ENCODE measurements at regions not wholly inside any gene's neighbourhood (a gene's known extent, or its start where the extent isn't known, plus 50 kb on each side); places are given as distances from the start of the nearest gene placed in this dataset.

DNA sequence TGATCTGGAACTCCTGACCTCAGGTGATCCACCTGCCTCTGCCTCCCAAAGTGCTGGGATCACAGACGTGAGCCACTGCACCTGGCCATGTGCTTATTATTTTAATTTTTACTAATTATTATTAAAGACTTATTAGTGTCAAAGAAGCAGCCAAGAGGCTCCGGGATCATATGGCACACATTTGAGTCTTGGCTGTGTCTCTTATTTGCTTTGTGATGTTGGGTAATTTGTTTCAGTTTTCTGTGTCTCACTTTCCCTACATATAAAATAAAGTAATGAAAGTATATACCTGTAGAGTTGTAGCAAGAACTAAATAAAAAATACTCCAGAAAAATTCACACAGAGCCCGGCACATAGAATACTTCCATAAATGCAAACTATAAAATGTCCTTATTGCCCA lies 238.0 kb upstream of the TBL1XR1 start:
- no peak for TF ChIP-seq EP300 (IDR thresholded peaks at IDR 0.05)
- TF ChIP-seq, protein P1, sequence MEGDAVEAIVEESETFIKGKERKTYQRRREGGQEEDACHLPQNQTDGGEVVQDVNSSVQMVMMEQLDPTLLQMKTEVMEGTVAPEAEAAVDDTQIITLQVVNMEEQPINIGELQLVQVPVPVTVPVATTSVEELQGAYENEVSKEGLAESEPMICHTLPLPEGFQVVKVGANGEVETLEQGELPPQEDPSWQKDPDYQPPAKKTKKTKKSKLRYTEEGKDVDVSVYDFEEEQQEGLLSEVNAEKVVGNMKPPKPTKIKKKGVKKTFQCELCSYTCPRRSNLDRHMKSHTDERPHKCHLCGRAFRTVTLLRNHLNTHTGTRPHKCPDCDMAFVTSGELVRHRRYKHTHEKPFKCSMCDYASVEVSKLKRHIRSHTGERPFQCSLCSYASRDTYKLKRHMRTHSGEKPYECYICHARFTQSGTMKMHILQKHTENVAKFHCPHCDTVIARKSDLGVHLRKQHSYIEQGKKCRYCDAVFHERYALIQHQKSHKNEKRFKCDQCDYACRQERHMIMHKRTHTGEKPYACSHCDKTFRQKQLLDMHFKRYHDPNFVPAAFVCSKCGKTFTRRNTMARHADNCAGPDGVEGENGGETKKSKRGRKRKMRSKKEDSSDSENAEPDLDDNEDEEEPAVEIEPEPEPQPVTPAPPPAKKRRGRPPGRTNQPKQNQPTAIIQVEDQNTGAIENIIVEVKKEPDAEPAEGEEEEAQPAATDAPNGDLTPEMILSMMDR (IDR thresholded peaks at IDR 0.05), result no peak
- TF ChIP-seq POLR2A (IDR thresholded peaks at IDR 0.05), result no peak

Data from ovary (tissue), 3 donors.